Karpas-422 (cell line): ENCODE measurements at regions not wholly inside any gene's neighbourhood (a gene's known extent, or its start where the extent isn't known, plus 50 kb on each side); places are given as distances from the start of the nearest gene placed in this dataset.

Experiments
- DNase-seq: peaks from one replicate; pipeline ENCODE4 v3.0.0-alpha.2; 2015
- H2AFZ ChIP-seq: fragments of 200-600 bp; sonication (generic); 2 replicates; pipeline ENCODE4 v1.6.1; 2014; ENCODE audit warnings: antibody characterized with exemption, low read length, mixed read lengths
- H3K27ac ChIP-seq: fragments of 200-600 bp; sonication (generic); 2 replicates; pipeline ENCODE4 v1.5.1; 2014; ENCODE audit warnings: mild to moderate bottlenecking, low read length, moderate library complexity
- H3K27me3 ChIP-seq: fragments of 200-600 bp; sonication (generic); 2 replicates; pipeline ENCODE4 v1.6.1; 2014; ENCODE audit warnings: low read length, mixed read lengths
- H3K36me3 ChIP-seq: fragments of 200-600 bp; sonication (generic); 2 replicates; pipeline ENCODE4 v1.6.1; 2014; ENCODE audit warnings: low read length, mixed read lengths; ENCODE audit not compliant: insufficient read depth
- H3K4me1 ChIP-seq: fragments of 200-600 bp; sonication (generic); 2 replicates; pipeline ENCODE4 v1.6.1; 2014; ENCODE audit warnings: mild to moderate bottlenecking, low read length, mixed read lengths
- H3K4me2 ChIP-seq: fragments of 200-600 bp; sonication (generic); 2 replicates; pipeline ENCODE4 v1.6.1; 2014; ENCODE audit warnings: low read length, low read depth, mild to moderate bottlenecking; ENCODE audit not compliant: poor library complexity, severe bottlenecking
- H3K4me3 ChIP-seq: fragments of 200-600 bp; sonication (generic); 2 replicates; pipeline ENCODE4 v1.5.1; 2014; ENCODE audit warnings: mild to moderate bottlenecking, antibody characterized with exemption, low read length, mixed read lengths
- H3K79me2 ChIP-seq: fragments of 200-600 bp; sonication (generic); 2 replicates; pipeline ENCODE4 v1.6.1; 2014; ENCODE audit warnings: mild to moderate bottlenecking, low read length, mixed read lengths
- H3K9ac ChIP-seq: fragments of 200-600 bp; sonication (generic); 2 replicates; pipeline ENCODE4 v1.6.0; 2014; ENCODE audit warnings: low read length
- H3K9me2 ChIP-seq: fragments of 200-600 bp; sonication (generic), shearing (Covaris generic); replicated peaks from 2 replicates; pipeline ENCODE4 v1.6.0; 2014; ENCODE audit warnings: mild to moderate bottlenecking, low read length, moderate library complexity; ENCODE audit not compliant: insufficient read depth
- H3K9me3 ChIP-seq: fragments of 300-700, 200-600 bp; sonication (generic); 2 replicates; pipeline ENCODE4 v1.6.1; 2014; ENCODE audit warnings: low read length, mixed read lengths
- H4K20me1 ChIP-seq: fragments of 200-600 bp; sonication (generic); 2 replicates; pipeline ENCODE4 v1.6.1; 2014; ENCODE audit warnings: mild to moderate bottlenecking, antibody characterized with exemption, low read length, low read depth; ENCODE audit not compliant: insufficient read depth

- Histone ChIP-seq H3K9me3 (no peaks in the 10 kb centered on the region), H4K20me1 (no peaks in the 10 kb centered on the region), H3K4me1 (peaks cover 68% of the 10 kb centered on the region), H3K79me2 (peaks cover 99% of the 10 kb centered on the region), H3K4me3 (no peak overlapping the region), H3K4me2 (no peak overlapping the region), H2AFZ (no peak overlapping the region), H3K36me3 (peaks cover 67% of the 10 kb centered on the region), H3K9me2 (no peaks in the 10 kb centered on the region), H3K27ac (peak overlapping the region; percentile 8; the same call in 1 of the 2 replicates), H3K27me3 (no peaks in the 10 kb centered on the region), H3K9ac (no peak overlapping the region)
- DNase-seq = no peak
Observed at GRCh38 chr7:130944997-130945396, 211.0 kb upstream of the KLF14 start.

GRCh38 chr7:130945411-130945811, 211.4 kb upstream of the KLF14 start:
- Histone ChIP-seq H3K4me1 (peaks cover 69% of the 10 kb centered on the region), H3K27me3 (no peaks in the 10 kb centered on the region), H4K20me1 (no peaks in the 10 kb centered on the region), H3K4me3 (no peak overlapping the region), H2AFZ (no peak overlapping the region), H3K27ac (peak overlapping the region; percentile 8; the same call in 1 of the 2 replicates), H3K79me2 (peaks cover 99% of the 10 kb centered on the region), H3K9me3 (no peaks in the 10 kb centered on the region), H3K4me2 (no peak overlapping the region), H3K36me3 (peaks cover 65% of the 10 kb centered on the region), H3K9me2 (no peaks in the 10 kb centered on the region), H3K9ac (no peak overlapping the region)
- no peak for DNase-seq

- H2AFZ ChIP-seq = no peak overlapping the region
- no peaks in the 10 kb centered on the region for H3K27me3 ChIP-seq
- H3K9me3 ChIP-seq = no peaks in the 10 kb centered on the region
- H3K9me2 ChIP-seq = no peaks in the 10 kb centered on the region
- DNase-seq = no peak
- peaks cover 62% of the 10 kb centered on the region for H3K36me3 ChIP-seq
- H4K20me1 ChIP-seq = no peaks in the 10 kb centered on the region
- peaks cover 99% of the 10 kb centered on the region for H3K79me2 ChIP-seq
- H3K4me3 ChIP-seq = no peak overlapping the region
- H3K4me1 ChIP-seq = peaks cover 75% of the 10 kb centered on the region
- no peak overlapping the region for H3K9ac ChIP-seq
- no peak overlapping the region for H3K4me2 ChIP-seq
- H3K27ac ChIP-seq = peak overlapping the region; percentile 8; the same call in 1 of the 2 replicates
Observed at GRCh38 chr7:130946114-130946513, 212.1 kb upstream of the KLF14 start.

GRCh38 chr7:130947792-130948580, 214.0 kb upstream of the KLF14 start:
- Histone ChIP-seq H3K79me2 (peaks cover 99% of the 10 kb centered on the region), H3K9ac (no peak overlapping the region), H2AFZ (no peak overlapping the region), H3K27me3 (no peaks in the 10 kb centered on the region), H3K9me2 (no peaks in the 10 kb centered on the region), H3K9me3 (no peaks in the 10 kb centered on the region), H3K36me3 (peaks cover 66% of the 10 kb centered on the region), H3K4me1 (peaks cover 86% of the 10 kb centered on the region), H4K20me1 (no peaks in the 10 kb centered on the region), H3K4me3 (no peak overlapping the region), H3K27ac (peak overlapping the region; percentile 28; the same call in 1 of the 2 replicates), H3K4me2 (peak overlapping the region; percentile 11)
- no peak for DNase-seq

- no peak overlapping the region for H3K27ac ChIP-seq
Observed at GRCh38 chr7:130948822-130949221, 214.8 kb upstream of the KLF14 start.

GRCh38 chr7:130949550-130949949, 215.5 kb upstream of the KLF14 start:
- Histone ChIP-seq H3K36me3 (peaks cover 61% of the 10 kb centered on the region), H3K4me2 (no peak overlapping the region), H3K9me2 (no peaks in the 10 kb centered on the region), H3K79me2 (peaks cover 98% of the 10 kb centered on the region), H3K4me1 (peaks cover 85% of the 10 kb centered on the region), H3K4me3 (no peak overlapping the region), H3K9ac (no peak overlapping the region), H2AFZ (no peak overlapping the region), H3K27me3 (no peaks in the 10 kb centered on the region), H3K27ac (peak overlapping the region; percentile 5; the same call in 1 of the 2 replicates), H4K20me1 (no peaks in the 10 kb centered on the region), H3K9me3 (no peaks in the 10 kb centered on the region)
- DNase-seq = no peak

More at GRCh38 chr7:130948822-130949221, 214.8 kb upstream of the KLF14 start:
- no peak overlapping the region for H3K9ac ChIP-seq
- H3K4me2 ChIP-seq = no peak overlapping the region
- H3K4me3 ChIP-seq = no peak overlapping the region
- H3K79me2 ChIP-seq = peaks cover 98% of the 10 kb centered on the region
- no peaks in the 10 kb centered on the region for H3K27me3 ChIP-seq
- H3K36me3 ChIP-seq = peaks cover 63% of the 10 kb centered on the region
- H3K9me3 ChIP-seq = no peaks in the 10 kb centered on the region
- H3K4me1 ChIP-seq = peaks cover 84% of the 10 kb centered on the region
- no peaks in the 10 kb centered on the region for H3K9me2 ChIP-seq
- no peaks in the 10 kb centered on the region for H4K20me1 ChIP-seq
- no peak for DNase-seq
- no peak overlapping the region for H2AFZ ChIP-seq

- peak overlapping the region; percentile 5; the same call in 1 of the 2 replicates for H3K27ac ChIP-seq
- H3K4me1 ChIP-seq = peaks cover 84% of the 10 kb centered on the region
- no peak overlapping the region for H2AFZ ChIP-seq
- H3K4me2 ChIP-seq = no peak overlapping the region
- H4K20me1 ChIP-seq = no peaks in the 10 kb centered on the region
- H3K36me3 ChIP-seq = peaks cover 59% of the 10 kb centered on the region
- DNase-seq = no peak
- peaks cover 98% of the 10 kb centered on the region for H3K79me2 ChIP-seq
- no peaks in the 10 kb centered on the region for H3K9me2 ChIP-seq
- no peaks in the 10 kb centered on the region for H3K27me3 ChIP-seq
- H3K4me3 ChIP-seq = no peak overlapping the region
- H3K9ac ChIP-seq = no peak overlapping the region
- no peaks in the 10 kb centered on the region for H3K9me3 ChIP-seq
Observed at GRCh38 chr7:130950054-130950453, 216.0 kb upstream of the KLF14 start.

- peaks cover 84% of the 10 kb centered on the region for H3K4me1 ChIP-seq
- no peaks in the 10 kb centered on the region for H3K9me3 ChIP-seq
- no peak overlapping the region for H3K4me3 ChIP-seq
- H3K27me3 ChIP-seq = no peaks in the 10 kb centered on the region
- H3K4me2 ChIP-seq = no peak overlapping the region
- no peak for DNase-seq
- no peaks in the 10 kb centered on the region for H4K20me1 ChIP-seq
- peaks cover 98% of the 10 kb centered on the region for H3K79me2 ChIP-seq
- no peaks in the 10 kb centered on the region for H3K9me2 ChIP-seq
- H3K9ac ChIP-seq = no peak overlapping the region
- no peak overlapping the region for H2AFZ ChIP-seq
- 0 out of 2 replicates have a peak overlapping the region, but pooled peaks have one; percentile 3 for H3K27ac ChIP-seq
- H3K36me3 ChIP-seq = peaks cover 60% of the 10 kb centered on the region
Observed at GRCh38 chr7:130950741-130951140, 216.7 kb upstream of the KLF14 start.
